ENCODE measurements at regions not wholly inside any gene's neighbourhood (a gene's known extent, or its start where the extent isn't known, plus 50 kb on each side); places are given as distances from the start of the nearest gene placed in this dataset.

GRCh38 chr9:11023201-11023600, 410.4 kb upstream of the PTPRD start:
- TF ChIP-seq, protein P1, sequence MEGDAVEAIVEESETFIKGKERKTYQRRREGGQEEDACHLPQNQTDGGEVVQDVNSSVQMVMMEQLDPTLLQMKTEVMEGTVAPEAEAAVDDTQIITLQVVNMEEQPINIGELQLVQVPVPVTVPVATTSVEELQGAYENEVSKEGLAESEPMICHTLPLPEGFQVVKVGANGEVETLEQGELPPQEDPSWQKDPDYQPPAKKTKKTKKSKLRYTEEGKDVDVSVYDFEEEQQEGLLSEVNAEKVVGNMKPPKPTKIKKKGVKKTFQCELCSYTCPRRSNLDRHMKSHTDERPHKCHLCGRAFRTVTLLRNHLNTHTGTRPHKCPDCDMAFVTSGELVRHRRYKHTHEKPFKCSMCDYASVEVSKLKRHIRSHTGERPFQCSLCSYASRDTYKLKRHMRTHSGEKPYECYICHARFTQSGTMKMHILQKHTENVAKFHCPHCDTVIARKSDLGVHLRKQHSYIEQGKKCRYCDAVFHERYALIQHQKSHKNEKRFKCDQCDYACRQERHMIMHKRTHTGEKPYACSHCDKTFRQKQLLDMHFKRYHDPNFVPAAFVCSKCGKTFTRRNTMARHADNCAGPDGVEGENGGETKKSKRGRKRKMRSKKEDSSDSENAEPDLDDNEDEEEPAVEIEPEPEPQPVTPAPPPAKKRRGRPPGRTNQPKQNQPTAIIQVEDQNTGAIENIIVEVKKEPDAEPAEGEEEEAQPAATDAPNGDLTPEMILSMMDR (IDR thresholded peaks at IDR 0.05; ENCODE audit: low read length), result no peak
- no peak for TF ChIP-seq EZH2phosphoT487 (IDR thresholded peaks at IDR 0.05; ENCODE audit: low read length)

Data from MM.1S (cell line).